WTC11 (cell line): ENCODE measurements at regions not wholly inside any gene's neighbourhood (a gene's known extent, or its start where the extent isn't known, plus 50 kb on each side); places are given as distances from the start of the nearest gene placed in this dataset.
"Not testable (repeated sequence)": the region's sequence is repeated elsewhere in the genome, so short reads cannot be mapped to it uniquely, and the experiment has no call there.

Source experiments
- ATAC-seq: fragments of 200-7000 bp; cut with Tn5 transposase; 2 replicates; pipeline ENCODE4 v1.10.0; 2021; ENCODE audit warnings: mild to moderate bottlenecking, moderate library complexity
- CTCF ChIA-PET: fragments of 300-600 bp; sonication (Branson Sonifier 250); formaldehyde crosslinking; loops from one replicate; lab custom pipeline; 2021; ENCODE audit warnings: antibody characterized with exemption; lab: Charles Lee
- POLR2A ChIA-PET: fragments of 350-600 bp; sonication (Branson Sonifier 250); formaldehyde crosslinking; loops from one replicate; lab custom pipeline; 2021; ENCODE audit warnings: antibody characterized with exemption; lab: Charles Lee
- DNase-seq: peaks from one replicate; pipeline ENCODE4 v3.0.0; 2021; ENCODE audit warnings: low spot score
- H3K27ac Mint-ChIP-seq: 2 replicates; pipeline ENCODE4 v1.8.0; 2021; ENCODE audit warnings: mixed read lengths
- H3K27me3 Mint-ChIP-seq: 2 replicates; pipeline ENCODE4 v1.8.0; 2021; ENCODE audit warnings: low read depth, mild to moderate bottlenecking, moderate library complexity, mixed read lengths
- H3K36me3 Mint-ChIP-seq: 2 replicates; pipeline ENCODE4 v1.8.0; 2021; ENCODE audit warnings: mixed read lengths
- H3K4me1 Mint-ChIP-seq: 2 replicates; pipeline ENCODE4 v1.8.0; 2022; ENCODE audit warnings: mixed read lengths
- H3K4me3 Mint-ChIP-seq: 2 replicates; pipeline ENCODE4 v1.8.0; 2021; ENCODE audit warnings: mild to moderate bottlenecking, moderate library complexity, mixed read lengths
- H3K9me3 Mint-ChIP-seq: 2 replicates; pipeline ENCODE4 v1.8.0; 2021; ENCODE audit warnings: mixed read lengths
- FOXK1 ChIP-seq: sonication (generic); formaldehyde crosslinking; IDR thresholded peaks from 2 replicates; pipeline ENCODE4 v1.8.0; 2022; ENCODE audit warnings: mild to moderate bottlenecking, moderate library complexity, missing genetic modification reagents
- HMGA2 ChIP-seq: fragments of 250-450 bp; sonication (Bioruptor Pico); IDR thresholded peaks from 2 replicates; pipeline ENCODE4 v1.4.0; 2021; ENCODE audit warnings: mild to moderate bottlenecking, moderate library complexity
- JAZF1 ChIP-seq: fragments of 250-450 bp; sonication (Bioruptor Pico); IDR thresholded peaks from 2 replicates; pipeline ENCODE4 v1.9.0; 2021; ENCODE audit warnings: moderate library complexity, mild to moderate bottlenecking, inconsistent platforms
- NR3C1 ChIP-seq: sonication (generic); formaldehyde crosslinking; conservative IDR thresholded peaks from 2 replicates; pipeline ENCODE4 v1.8.1; 2023; ENCODE audit warnings: low read depth, mild to moderate bottlenecking, missing genetic modification reagents
- PRRX2 ChIP-seq: fragments of 250-450 bp; sonication (Bioruptor Pico); IDR thresholded peaks from 2 replicates; pipeline ENCODE4 v1.8.0; 2021; ENCODE audit warnings: mild to moderate bottlenecking
- SMAD3 ChIP-seq: sonication (generic); formaldehyde crosslinking; IDR thresholded peaks from 2 replicates; pipeline ENCODE4 v1.8.0; 2022; ENCODE audit warnings: missing genetic modification reagents, mild to moderate bottlenecking, borderline replicate concordance
- TEAD4 ChIP-seq: sonication (generic); formaldehyde crosslinking; IDR thresholded peaks from 2 replicates; pipeline ENCODE4 v1.8.0; 2022; ENCODE audit warnings: mild to moderate bottlenecking, missing genetic modification reagents
- ZNF232 ChIP-seq: sonication (generic); formaldehyde crosslinking; IDR thresholded peaks from 2 replicates; pipeline ENCODE4 v1.8.0; 2022; ENCODE audit warnings: mild to moderate bottlenecking, missing genetic modification reagents
- TF ChIP-seq, protein P1 (sequence below): sonication (generic); formaldehyde crosslinking; IDR thresholded peaks from 2 replicates; pipeline ENCODE4 v1.8.0; 2022; ENCODE audit warnings: mild to moderate bottlenecking, missing genetic modification reagents
- TF ChIP-seq, protein P2 (sequence below): fragments of 250-450 bp; sonication (Bioruptor Pico); IDR thresholded peaks from 2 replicates; pipeline ENCODE4 v2.1.2; 2022; ENCODE audit warnings: mild to moderate bottlenecking, moderate library complexity
- TF ChIP-seq, protein P3 (sequence below): sonication (generic); formaldehyde crosslinking; IDR thresholded peaks from 2 replicates; pipeline ENCODE4 v1.8.1; 2023; ENCODE audit warnings: mild to moderate bottlenecking, missing genetic modification reagents, borderline replicate concordance
- TF ChIP-seq, protein P4 (sequence below): fragments of 250-450 bp; sonication (Bioruptor Pico); IDR thresholded peaks from 2 replicates; pipeline ENCODE4 v1.9.0; 2021; ENCODE audit warnings: mild to moderate bottlenecking
- TF ChIP-seq, protein P5 (sequence below): sonication (generic); formaldehyde crosslinking; conservative IDR thresholded peaks from 2 replicates; pipeline ENCODE4 v1.8.1; 2023; ENCODE audit warnings: mild to moderate bottlenecking, low read depth, missing genetic modification reagents, moderate library complexity
- TF ChIP-seq, protein P6 (sequence below): sonication (generic); formaldehyde crosslinking; conservative IDR thresholded peaks from 2 replicates; pipeline ENCODE4 v1.8.1; 2022; ENCODE audit warnings: mild to moderate bottlenecking, missing genetic modification reagents
- TF ChIP-seq, protein P7 (sequence below): sonication (generic); formaldehyde crosslinking; IDR thresholded peaks from 2 replicates; pipeline ENCODE4 v1.8.1; 2022; ENCODE audit warnings: mild to moderate bottlenecking, missing genetic modification reagents, moderate library complexity, borderline replicate concordance
- TF ChIP-seq, protein P8 (sequence below): sonication (generic); formaldehyde crosslinking; IDR thresholded peaks from 2 replicates; pipeline ENCODE4 v1.8.1; 2023; ENCODE audit warnings: mild to moderate bottlenecking, missing genetic modification reagents, moderate library complexity

DNA sequence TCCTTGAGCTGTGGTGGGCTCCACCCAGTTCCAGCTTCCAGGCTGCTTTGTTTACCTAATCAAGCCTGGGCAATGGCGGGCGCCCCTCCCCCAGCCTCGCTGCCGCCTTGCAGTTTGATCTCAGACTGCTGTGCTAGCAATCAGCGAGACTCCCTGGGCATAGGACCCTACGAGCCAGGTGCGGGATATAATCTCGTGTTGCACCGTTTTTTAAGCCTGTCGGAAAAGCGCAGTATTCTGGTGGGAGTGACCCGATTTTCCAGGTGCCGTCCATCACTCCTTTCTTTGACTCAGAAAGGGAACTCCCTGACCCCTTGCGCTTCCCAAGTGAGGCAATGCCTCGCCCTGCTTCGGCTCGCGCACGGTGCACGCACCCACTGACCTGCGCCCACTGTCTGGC lies 133.0 kb upstream of the TCF4 start:
- ATAC-seq, H3K36me3 Mint-ChIP-seq, H3K27me3 Mint-ChIP-seq, CTCF ChIA-PET, POLR2A ChIA-PET, H3K4me1 Mint-ChIP-seq, H3K9me3 Mint-ChIP-seq: not testable (repeated sequence)
- Mint-ChIP-seq H3K4me3 (peak overlapping the region; percentile 75), H3K27ac (0 out of 2 replicates have a peak overlapping the region, but pooled peaks have one; percentile 49)
- peak; percentile 30 for DNase-seq
- TF ChIP-seq, protein P1, sequence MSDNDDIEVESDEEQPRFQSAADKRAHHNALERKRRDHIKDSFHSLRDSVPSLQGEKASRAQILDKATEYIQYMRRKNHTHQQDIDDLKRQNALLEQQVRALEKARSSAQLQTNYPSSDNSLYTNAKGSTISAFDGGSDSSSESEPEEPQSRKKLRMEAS, result 0 out of 2 replicates have a peak, but pooled peaks have one; percentile 16

DNA sequence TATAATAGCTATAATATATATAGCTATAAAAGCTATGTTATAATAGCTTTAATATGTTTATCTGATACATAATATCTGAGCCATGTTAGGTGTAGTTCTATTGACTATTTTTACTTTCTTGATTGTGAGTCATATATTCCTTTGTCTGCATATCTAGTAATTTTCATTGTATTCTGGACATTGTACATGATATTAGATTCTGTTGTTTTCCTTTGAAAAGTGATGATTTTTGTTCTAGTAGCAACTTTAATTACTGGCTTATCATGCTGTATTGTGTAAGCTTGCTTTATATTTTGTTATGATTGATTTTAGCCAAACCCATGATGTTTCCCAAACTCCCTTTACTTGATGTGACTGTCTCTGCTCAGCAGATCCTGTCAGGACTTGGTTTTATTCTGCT lies 125.7 kb upstream of the TCF4 start:
- POLR2A ChIA-PET, result no interaction called here
- H3K27ac Mint-ChIP-seq, result no peak overlapping the region
- TF ChIP-seq HMGA2, result no peak
- TF ChIP-seq, protein P2, sequence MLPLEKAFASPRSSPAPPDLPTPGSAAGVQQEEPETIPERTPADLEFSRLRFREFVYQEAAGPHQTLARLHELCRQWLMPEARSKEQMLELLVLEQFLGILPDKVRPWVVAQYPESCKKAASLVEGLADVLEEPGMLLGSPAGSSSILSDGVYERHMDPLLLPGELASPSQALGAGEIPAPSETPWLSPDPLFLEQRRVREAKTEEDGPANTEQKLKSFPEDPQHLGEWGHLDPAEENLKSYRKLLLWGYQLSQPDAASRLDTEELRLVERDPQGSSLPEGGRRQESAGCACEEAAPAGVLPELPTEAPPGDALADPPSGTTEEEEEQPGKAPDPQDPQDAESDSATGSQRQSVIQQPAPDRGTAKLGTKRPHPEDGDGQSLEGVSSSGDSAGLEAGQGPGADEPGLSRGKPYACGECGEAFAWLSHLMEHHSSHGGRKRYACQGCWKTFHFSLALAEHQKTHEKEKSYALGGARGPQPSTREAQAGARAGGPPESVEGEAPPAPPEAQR, result no peak
- TF ChIP-seq FOXK1 (CRISPR knock-in tag), result no peak
- no peak for TF ChIP-seq SMAD3 (CRISPR knock-in tag)
- TF ChIP-seq, protein P3, sequence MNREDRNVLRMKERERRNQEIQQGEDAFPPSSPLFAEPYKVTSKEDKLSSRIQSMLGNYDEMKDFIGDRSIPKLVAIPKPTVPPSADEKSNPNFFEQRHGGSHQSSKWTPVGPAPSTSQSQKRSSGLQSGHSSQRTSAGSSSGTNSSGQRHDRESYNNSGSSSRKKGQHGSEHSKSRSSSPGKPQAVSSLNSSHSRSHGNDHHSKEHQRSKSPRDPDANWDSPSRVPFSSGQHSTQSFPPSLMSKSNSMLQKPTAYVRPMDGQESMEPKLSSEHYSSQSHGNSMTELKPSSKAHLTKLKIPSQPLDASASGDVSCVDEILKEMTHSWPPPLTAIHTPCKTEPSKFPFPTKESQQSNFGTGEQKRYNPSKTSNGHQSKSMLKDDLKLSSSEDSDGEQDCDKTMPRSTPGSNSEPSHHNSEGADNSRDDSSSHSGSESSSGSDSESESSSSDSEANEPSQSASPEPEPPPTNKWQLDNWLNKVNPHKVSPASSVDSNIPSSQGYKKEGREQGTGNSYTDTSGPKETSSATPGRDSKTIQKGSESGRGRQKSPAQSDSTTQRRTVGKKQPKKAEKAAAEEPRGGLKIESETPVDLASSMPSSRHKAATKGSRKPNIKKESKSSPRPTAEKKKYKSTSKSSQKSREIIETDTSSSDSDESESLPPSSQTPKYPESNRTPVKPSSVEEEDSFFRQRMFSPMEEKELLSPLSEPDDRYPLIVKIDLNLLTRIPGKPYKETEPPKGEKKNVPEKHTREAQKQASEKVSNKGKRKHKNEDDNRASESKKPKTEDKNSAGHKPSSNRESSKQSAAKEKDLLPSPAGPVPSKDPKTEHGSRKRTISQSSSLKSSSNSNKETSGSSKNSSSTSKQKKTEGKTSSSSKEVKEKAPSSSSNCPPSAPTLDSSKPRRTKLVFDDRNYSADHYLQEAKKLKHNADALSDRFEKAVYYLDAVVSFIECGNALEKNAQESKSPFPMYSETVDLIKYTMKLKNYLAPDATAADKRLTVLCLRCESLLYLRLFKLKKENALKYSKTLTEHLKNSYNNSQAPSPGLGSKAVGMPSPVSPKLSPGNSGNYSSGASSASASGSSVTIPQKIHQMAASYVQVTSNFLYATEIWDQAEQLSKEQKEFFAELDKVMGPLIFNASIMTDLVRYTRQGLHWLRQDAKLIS (CRISPR knock-in tag), result no peak
- TF ChIP-seq, protein P4, sequence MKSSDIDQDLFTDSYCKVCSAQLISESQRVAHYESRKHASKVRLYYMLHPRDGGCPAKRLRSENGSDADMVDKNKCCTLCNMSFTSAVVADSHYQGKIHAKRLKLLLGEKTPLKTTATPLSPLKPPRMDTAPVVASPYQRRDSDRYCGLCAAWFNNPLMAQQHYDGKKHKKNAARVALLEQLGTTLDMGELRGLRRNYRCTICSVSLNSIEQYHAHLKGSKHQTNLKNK (CRISPR knock-in tag), result no peak
- TF ChIP-seq, protein P5, sequence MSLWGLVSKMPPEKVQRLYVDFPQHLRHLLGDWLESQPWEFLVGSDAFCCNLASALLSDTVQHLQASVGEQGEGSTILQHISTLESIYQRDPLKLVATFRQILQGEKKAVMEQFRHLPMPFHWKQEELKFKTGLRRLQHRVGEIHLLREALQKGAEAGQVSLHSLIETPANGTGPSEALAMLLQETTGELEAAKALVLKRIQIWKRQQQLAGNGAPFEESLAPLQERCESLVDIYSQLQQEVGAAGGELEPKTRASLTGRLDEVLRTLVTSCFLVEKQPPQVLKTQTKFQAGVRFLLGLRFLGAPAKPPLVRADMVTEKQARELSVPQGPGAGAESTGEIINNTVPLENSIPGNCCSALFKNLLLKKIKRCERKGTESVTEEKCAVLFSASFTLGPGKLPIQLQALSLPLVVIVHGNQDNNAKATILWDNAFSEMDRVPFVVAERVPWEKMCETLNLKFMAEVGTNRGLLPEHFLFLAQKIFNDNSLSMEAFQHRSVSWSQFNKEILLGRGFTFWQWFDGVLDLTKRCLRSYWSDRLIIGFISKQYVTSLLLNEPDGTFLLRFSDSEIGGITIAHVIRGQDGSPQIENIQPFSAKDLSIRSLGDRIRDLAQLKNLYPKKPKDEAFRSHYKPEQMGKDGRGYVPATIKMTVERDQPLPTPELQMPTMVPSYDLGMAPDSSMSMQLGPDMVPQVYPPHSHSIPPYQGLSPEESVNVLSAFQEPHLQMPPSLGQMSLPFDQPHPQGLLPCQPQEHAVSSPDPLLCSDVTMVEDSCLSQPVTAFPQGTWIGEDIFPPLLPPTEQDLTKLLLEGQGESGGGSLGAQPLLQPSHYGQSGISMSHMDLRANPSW, result no peak
- TF ChIP-seq, protein P6, sequence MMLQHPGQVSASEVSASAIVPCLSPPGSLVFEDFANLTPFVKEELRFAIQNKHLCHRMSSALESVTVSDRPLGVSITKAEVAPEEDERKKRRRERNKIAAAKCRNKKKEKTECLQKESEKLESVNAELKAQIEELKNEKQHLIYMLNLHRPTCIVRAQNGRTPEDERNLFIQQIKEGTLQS (CRISPR knock-in tag), result no peak
- TF ChIP-seq, protein P7, sequence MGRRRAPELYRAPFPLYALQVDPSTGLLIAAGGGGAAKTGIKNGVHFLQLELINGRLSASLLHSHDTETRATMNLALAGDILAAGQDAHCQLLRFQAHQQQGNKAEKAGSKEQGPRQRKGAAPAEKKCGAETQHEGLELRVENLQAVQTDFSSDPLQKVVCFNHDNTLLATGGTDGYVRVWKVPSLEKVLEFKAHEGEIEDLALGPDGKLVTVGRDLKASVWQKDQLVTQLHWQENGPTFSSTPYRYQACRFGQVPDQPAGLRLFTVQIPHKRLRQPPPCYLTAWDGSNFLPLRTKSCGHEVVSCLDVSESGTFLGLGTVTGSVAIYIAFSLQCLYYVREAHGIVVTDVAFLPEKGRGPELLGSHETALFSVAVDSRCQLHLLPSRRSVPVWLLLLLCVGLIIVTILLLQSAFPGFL (CRISPR knock-in tag), result no peak
- no peak for TF ChIP-seq NR3C1 (CRISPR knock-in tag)
- no peak for TF ChIP-seq ZNF232
- TF ChIP-seq, protein P8, sequence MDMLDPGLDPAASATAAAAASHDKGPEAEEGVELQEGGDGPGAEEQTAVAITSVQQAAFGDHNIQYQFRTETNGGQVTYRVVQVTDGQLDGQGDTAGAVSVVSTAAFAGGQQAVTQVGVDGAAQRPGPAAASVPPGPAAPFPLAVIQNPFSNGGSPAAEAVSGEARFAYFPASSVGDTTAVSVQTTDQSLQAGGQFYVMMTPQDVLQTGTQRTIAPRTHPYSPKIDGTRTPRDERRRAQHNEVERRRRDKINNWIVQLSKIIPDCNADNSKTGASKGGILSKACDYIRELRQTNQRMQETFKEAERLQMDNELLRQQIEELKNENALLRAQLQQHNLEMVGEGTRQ (CRISPR knock-in tag), result no peak
- no peak for TF ChIP-seq TEAD4 (CRISPR knock-in tag)
- TF ChIP-seq JAZF1 (CRISPR knock-in tag), result no peak
- TF ChIP-seq PRRX2, result no peak
- TF ChIP-seq, all 79 proteins: peak for 0
- no peaks in the 10 kb centered on the region for H3K4me1 Mint-ChIP-seq
- CTCF ChIA-PET, result interaction anchor here (1.3 kb wide), 1 partner anchor 14 kb away, joined by 3 read pairs; no protein-coding TSS in a partner anchor
- H3K9me3 Mint-ChIP-seq, result peaks cover 26% of the 10 kb centered on the region
- H3K36me3 Mint-ChIP-seq, result peaks cover 11% of the 10 kb centered on the region
- no peak overlapping the region for H3K4me3 Mint-ChIP-seq
- no peak for DNase-seq
- no peak for ATAC-seq
- H3K27me3 Mint-ChIP-seq, result no peaks in the 10 kb centered on the region
